ENCODE measurements at regions not wholly inside any gene's neighbourhood (a gene's known extent, or its start where the extent isn't known, plus 50 kb on each side); places are given as distances from the start of the nearest gene placed in this dataset.
"Not testable (repeated sequence)": the region's sequence is repeated elsewhere in the genome, so short reads cannot be mapped to it uniquely, and the experiment has no call there.

- H3K9me3 ChIP-seq (ENCODE audit: control insufficient read depth in 4 of 4, insufficient read depth in 3 of 4, low read length in 3 of 4), result no peaks in the 10 kb centered on the region
- H3K36me3 ChIP-seq (ENCODE audit: control insufficient read depth in 4 of 4, insufficient read depth in 4 of 4, low read length in 4 of 4), result no peaks in the 10 kb centered on the region
- H3K4me3 ChIP-seq, result no peak overlapping the region
- no peak for DNase-seq
- H3K27me3 ChIP-seq (ENCODE audit: control insufficient read depth in 3 of 3, insufficient read depth in 3 of 3, low read length in 2 of 3), result peaks cover 0 to 29% (median 0%) of the 10 kb centered on the region in 3 donors
- ATAC-seq (ENCODE audit: insufficient read depth, low FRiP score), result no peak
- H3K27ac ChIP-seq (ENCODE audit: low read depth in 1 of 2, low read length in 1 of 2), result no peak overlapping the region
- no peak for TF ChIP-seq CTCF (IDR thresholded peaks at IDR 0.05; ENCODE audit: control extremely low read depth, extremely low read depth)
- H3K4me1 ChIP-seq (ENCODE audit: control insufficient read depth in 5 of 5, insufficient read depth in 5 of 5, low read length in 5 of 5), result no peaks in the 10 kb centered on the region
- H3K9ac ChIP-seq (ENCODE audit: insufficient read depth in 1 of 2, low read length in 2 of 2), result no peak overlapping the region
Observed at GRCh38 chr4:106793933-106794332, 242.2 kb downstream of the DKK2 start.

GRCh38 chr4:106775636-106776035 lies 260.5 kb downstream of the DKK2 start:
- no peak for TF ChIP-seq CTCF (IDR thresholded peaks at IDR 0.05; ENCODE audit: control extremely low read depth, extremely low read depth)
- Histone ChIP-seq H3K27me3 (ENCODE audit: control insufficient read depth in 3 of 3, insufficient read depth in 3 of 3, low read length in 2 of 3) (no peaks in the 10 kb centered on the region), H3K27ac (ENCODE audit: low read depth in 1 of 2, low read length in 1 of 2) (no peak overlapping the region), H3K4me3 (no peak overlapping the region), H3K36me3 (ENCODE audit: control insufficient read depth in 4 of 4, insufficient read depth in 4 of 4, low read length in 4 of 4) (no peaks in the 10 kb centered on the region), H3K9me3 (ENCODE audit: control insufficient read depth in 4 of 4, insufficient read depth in 3 of 4, low read length in 3 of 4) (no peaks in the 10 kb centered on the region), H3K4me1 (ENCODE audit: control insufficient read depth in 5 of 5, insufficient read depth in 5 of 5, low read length in 5 of 5) (no peaks in the 10 kb centered on the region), H3K9ac (ENCODE audit: insufficient read depth in 1 of 2, low read length in 2 of 2) (no peak overlapping the region)
- no peak for ATAC-seq (ENCODE audit: insufficient read depth, low FRiP score)
- 5 to 8% methylated on average over 1 of the region's 1 CpG for WGBS, 2 donors
- peak in 1 of 3 donors; percentile 3 for DNase-seq

- H3K4me3 ChIP-seq; H3K27me3 ChIP-seq (ENCODE audit: control insufficient read depth in 3 of 3, insufficient read depth in 3 of 3, low read length in 2 of 3); ATAC-seq (ENCODE audit: insufficient read depth, low FRiP score); H3K9ac ChIP-seq (ENCODE audit: insufficient read depth in 1 of 2, low read length in 2 of 2); H3K9me3 ChIP-seq (ENCODE audit: control insufficient read depth in 4 of 4, insufficient read depth in 3 of 4, low read length in 3 of 4); H3K4me1 ChIP-seq (ENCODE audit: control insufficient read depth in 5 of 5, insufficient read depth in 5 of 5, low read length in 5 of 5); H3K27ac ChIP-seq (ENCODE audit: low read depth in 1 of 2, low read length in 1 of 2); H3K36me3 ChIP-seq (ENCODE audit: control insufficient read depth in 4 of 4, insufficient read depth in 4 of 4, low read length in 4 of 4); DNase-seq: not testable (repeated sequence)
- WGBS, 2 donors, result 74 to 90% methylated on average over 1 of the region's 1 CpG
Observed at GRCh38 chr4:106774055-106774454, 262.1 kb downstream of the DKK2 start.

- H3K9me3 ChIP-seq (ENCODE audit: control insufficient read depth in 4 of 4, insufficient read depth in 3 of 4, low read length in 3 of 4), result no peaks in the 10 kb centered on the region
- no peaks in the 10 kb centered on the region for H3K27me3 ChIP-seq (ENCODE audit: control insufficient read depth in 3 of 3, insufficient read depth in 3 of 3, low read length in 2 of 3)
- H3K4me1 ChIP-seq (ENCODE audit: control insufficient read depth in 5 of 5, insufficient read depth in 5 of 5, low read length in 5 of 5), result no peaks in the 10 kb centered on the region
- H3K27ac ChIP-seq (ENCODE audit: low read depth in 1 of 2, low read length in 1 of 2), result no peak overlapping the region
- 81 to 88% methylated on average over 1 of the region's 1 CpG for WGBS, 2 donors
- H3K4me3 ChIP-seq, result no peak overlapping the region
- no peak for TF ChIP-seq CTCF (IDR thresholded peaks at IDR 0.05; ENCODE audit: control extremely low read depth, extremely low read depth)
- ATAC-seq (ENCODE audit: insufficient read depth, low FRiP score) (no peak), DNase-seq (no peak)
- H3K36me3 ChIP-seq (ENCODE audit: control insufficient read depth in 4 of 4, insufficient read depth in 4 of 4, low read length in 4 of 4), result no peaks in the 10 kb centered on the region
- no peak overlapping the region for H3K9ac ChIP-seq (ENCODE audit: insufficient read depth in 1 of 2, low read length in 2 of 2)
Observed at GRCh38 chr4:106773076-106773905, 262.8 kb downstream of the DKK2 start.

All from lung (tissue), 11 donors.